Kidney tubule cell (primary cell): ENCODE measurements at regions not wholly inside any gene's neighbourhood (a gene's known extent, or its start where the extent isn't known, plus 50 kb on each side); places are given as distances from the start of the nearest gene placed in this dataset.

Experiments
- DNase-seq: peaks from one replicate; pipeline ENCODE4 v3.0.0-alpha.2; 2018; ENCODE audit warnings: low spot score

DNA sequence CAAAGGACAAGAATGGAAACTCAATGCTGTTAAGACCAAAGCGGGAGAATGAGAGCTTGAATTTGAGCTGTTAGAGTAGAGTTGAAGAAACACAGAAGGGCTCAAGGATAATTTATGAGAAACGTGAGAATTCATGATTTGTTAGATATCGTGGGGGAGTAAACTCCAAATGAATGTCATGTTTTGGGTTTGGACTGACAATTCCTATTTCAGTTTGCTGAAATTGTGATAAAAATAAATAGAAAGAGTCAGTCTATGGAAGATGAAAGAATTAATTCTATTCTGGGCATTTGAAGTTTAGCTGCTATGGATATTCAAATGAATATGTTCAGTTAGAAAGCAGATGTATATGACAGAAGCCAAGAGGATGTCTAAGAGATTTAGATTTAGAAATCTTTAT, 723.4 kb upstream of the PIK3C3 start:
- DNase-seq: no peak

DNA sequence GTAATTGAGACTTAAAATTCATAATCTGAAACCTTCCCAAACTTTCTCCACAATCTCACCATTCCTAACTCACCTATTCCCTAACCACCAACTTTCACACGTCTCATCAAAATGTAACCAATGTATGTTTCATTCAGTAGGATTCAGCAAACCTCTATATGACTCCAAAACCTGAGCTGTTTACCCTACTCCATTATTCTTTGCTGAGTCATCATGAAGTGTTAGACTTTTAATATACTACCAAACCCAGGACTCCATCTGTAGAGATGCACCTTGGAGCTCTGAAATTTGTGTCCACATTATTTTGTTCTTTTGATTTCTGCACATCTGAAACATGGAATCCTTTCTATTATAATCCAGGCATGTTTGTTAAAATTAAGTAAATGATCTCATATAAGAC, 727.0 kb upstream of the PIK3C3 start:
- no peak for DNase-seq

DNA sequence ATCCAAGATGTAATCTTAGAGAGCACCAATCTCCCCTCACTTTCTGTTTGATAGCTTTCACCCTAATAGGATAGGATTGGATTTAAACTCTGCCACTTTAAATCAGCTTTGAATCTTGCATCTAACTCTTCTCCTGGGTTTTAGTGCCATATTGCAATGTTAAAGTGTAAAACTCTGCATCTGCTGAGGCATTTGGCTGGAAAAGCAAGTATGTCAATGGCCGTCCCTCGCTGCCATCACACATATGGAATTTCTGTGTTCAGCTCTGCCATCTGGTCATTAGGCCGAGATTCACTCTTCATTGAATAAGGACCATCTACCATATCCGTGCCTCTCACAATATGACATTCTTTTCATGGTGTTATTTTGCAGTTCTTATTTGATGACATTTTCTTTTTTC, 728.1 kb upstream of the PIK3C3 start:
- no peak for DNase-seq

DNA sequence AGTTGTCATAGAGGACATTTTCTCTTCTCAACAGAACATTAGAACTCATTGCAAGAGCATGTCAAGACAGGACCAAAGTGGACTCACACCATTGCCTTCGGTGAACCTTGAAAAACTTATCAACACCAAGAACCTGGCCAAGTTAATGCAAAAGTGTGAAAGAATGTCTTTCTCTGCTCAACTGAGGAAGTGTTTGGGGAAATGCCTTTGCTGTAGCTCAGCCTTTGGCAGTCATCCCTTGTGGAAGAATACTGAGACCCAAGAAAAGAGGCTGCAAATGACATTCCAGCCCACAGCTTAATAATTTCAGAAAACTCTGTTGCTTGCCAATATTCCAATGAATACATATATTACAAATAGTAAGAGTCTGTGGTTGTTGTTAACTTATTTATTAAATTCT, 728.8 kb upstream of the PIK3C3 start:
- DNase-seq: no peak

DNA sequence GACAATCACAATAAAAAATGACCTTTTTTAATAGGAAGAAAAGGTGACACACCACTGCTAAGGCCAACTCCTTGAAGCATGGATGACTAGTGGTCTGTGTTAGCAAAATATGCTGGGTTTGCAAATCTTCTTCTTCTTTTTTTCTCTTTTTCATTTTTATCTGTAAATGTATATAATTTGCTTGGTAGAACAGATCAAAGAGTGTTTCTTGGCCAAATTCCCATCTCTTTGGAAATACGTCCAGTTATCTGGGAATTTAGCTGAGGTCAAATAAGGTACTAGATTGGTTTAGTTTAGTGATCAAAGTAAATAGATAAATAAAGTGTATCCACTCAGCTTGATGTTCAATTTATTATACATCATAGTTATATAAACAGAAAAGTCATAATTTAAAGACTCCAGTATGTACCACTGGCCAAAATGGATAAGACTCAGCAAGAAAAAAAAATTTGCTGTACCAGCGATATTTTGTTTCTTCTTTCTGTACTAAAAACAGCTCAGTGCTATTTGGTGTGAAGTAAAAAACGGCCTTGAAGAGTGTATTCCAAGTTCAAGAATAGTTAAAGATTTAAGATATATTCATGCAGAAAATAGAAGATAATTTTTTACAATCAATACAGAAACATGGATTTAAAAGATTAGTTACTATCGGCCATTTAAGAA, 738.6 kb upstream of the PIK3C3 start:
- DNase-seq: no peak

DNA sequence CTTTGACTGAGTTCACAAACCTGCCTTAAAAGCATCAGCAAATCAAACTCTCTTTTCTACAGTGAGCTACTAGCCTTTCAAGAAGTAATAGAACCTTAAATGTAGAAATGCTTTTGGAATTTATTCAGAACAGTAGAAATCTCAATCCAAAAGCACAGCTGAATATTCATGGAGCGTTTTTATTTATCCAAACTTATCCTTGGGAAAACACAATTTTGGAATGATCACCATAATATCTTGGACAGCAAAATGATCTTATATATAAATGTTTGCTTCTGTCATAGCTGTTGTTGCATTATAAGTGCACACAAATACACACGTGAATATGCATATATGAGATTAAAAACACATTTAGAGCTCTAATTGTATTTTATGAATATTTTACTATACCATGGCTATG, 747.3 kb upstream of the PIK3C3 start:
- DNase-seq: no peak

DNA sequence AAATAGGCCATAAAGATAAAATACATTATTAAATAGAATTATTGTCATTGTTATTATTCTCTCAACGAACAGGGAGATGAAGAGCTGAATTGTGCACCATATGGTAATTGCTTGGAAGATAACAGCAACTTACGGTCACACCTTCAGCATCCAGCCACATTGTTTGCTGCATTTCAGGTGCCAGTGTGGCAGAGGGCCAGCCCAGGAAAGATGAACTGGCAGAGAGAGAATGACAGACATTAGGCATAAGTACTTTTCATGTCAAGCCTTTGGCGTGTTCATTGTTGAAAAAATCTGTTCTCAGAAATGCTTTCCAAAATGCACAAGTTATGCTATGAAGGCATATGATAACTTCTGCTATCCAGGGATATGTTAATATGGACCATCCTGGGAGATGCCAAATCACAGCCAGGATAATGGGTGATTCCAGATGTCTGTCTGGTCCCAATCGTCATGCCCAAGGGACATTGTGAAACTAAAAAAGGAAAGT, 748.6 kb upstream of the PIK3C3 start:
- DNase-seq: no peak

DNA sequence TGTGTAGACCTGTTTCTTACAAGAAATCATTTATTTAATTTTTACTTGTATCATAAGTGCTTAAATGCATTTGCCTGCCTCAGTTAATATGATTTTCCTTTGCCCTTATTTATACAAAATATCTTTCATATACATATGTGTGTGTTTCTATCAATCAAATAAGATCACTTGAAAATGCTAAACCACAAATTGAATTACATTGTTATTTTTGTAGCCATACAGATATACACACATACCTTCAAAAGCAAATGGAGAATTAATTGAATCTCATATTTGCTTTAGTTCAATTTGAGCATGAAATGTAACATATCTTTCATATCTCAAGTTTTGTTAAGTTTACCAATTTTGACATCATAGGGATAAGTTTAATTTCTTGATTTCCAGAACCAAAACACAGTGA, 755.8 kb upstream of the PIK3C3 start:
- DNase-seq: no peak

DNA sequence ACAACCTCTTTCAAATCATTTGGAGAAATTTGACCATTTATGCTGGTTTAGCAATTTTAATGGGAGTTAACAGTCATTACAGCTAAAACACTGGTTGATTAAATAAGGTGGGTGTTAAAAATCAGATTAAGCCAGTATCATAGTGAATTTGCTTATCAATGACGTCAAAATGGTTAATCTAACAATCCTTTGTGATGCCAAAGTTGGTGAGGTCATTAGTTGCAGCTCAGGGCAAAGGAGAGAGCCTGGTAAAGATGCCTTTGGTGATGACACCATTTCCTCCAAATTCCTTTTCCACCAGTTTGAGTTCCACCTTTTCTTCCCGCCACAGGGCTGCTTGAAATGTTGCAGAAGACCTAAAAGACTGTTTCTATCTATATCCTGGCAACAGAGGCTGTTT, 757.1 kb upstream of the PIK3C3 start:
- no peak for DNase-seq

DNA sequence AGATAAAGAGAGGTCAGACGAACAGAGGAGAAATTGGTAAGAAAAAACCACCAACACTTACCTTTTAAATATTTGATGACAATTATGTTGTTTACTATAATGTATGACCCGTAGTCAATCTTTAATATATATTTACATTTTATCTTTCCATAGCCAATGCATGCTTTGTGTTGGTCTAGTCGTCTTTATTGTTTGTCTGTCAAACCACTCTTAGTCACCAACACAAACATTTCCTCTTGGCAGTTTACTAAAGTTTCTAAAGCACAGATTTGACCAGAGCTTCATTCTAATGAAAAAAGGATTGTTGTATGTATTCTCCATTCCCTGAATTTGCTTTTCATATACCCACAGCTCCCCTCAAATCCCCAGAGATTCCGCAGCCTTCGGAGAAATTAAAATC, 784.7 kb upstream of the PIK3C3 start:
- DNase-seq: no peak

DNA sequence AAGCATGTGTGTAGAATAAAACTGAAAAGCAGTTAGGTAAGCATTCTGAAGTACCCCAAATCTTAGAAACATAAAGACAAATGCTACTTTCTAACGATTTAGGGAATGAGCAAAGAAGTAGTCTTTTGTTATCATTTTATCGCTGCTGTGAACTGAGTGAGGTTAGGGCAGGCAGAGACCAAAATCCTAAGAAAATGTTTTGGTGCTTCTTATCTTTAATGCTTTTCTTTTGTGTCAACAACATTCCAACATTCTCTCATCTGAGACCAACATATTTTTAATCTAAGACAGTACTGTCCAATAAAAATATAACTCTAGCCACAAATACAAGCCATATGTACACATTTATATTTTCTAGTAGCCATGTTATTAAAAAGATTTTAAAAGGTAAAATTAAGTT, 789.4 kb upstream of the PIK3C3 start:
- no peak for DNase-seq

DNA sequence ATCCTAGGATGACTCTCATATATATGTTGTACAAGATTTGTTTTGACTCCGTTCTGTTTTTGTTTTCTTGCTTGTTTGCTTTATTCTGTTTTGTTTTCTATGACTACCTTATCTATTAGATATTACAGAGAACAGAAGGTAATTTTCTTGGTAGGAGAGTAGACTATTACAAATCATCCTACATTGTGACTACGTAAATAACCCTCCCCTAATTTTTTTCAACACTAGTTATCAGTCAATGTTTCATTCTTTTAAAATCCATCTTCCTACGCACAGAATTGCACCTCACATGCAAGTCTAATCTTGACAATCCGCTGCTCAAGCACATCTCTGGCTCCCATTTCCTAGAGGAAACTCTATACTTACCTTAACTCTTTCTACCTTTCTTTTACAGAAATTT, 792.3 kb upstream of the PIK3C3 start:
- no peak for DNase-seq

DNA sequence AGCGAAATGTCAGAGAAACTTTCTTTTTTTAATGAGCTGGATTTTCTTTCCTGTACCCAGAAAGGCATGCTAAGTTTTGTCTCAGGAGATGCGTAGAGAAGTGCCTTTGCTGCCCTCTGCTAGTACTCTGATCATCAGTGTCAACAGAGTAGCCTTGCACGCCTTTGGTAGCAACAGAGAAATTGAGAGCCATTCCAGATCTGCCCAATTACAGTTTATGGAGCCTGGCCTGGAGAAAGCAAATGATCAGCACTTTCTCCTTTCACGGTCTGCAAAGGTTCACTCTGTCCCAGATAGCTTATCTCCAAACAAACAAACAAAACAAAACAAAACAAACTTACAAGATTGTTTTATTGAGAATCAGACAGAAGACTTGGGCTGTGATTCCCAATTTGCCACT, 792.8 kb upstream of the PIK3C3 start:
- no peak for DNase-seq

DNA sequence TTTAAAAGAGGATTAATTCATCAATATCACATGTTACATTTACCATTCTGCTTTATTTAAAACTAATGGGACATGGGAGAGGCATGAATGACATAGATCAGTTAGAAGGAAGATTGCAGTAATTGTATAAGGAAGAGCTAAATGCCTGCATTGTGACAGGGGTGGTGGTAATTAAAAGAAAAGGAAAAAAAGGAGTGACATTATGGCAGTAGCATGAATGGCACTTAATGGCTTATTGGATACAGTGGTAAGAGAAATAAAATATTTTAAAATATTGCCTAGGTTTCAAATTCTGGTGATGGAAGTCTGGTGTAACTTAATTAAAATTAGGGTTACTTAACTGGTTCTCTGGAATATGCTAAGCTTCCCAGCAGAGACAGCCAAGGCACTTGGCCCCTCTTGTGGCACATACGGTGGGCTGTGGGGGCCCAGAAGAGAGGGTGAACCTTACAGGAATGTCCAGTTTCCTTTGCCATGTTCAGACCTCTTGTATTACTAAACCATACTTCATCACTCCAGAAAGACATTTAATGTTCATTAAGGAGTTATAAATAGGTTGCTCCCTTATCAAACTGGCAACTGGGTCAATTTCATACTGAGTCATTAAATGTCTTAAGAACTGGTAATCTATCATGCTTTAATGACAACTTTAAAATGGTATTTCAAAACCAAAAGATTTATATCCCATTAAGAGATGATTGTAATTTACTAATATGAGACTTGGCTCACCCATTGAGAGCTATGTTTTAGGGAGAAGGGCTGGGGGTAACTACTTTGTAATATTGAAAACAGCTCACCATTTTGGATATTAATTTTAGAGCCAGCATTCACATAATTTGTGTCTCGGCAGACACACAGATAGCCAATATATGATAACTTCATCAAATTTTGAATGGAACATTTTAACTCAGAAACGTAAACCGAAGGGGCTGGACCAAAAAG, 798.9 kb upstream of the PIK3C3 start:
- DNase-seq: no peak

DNA sequence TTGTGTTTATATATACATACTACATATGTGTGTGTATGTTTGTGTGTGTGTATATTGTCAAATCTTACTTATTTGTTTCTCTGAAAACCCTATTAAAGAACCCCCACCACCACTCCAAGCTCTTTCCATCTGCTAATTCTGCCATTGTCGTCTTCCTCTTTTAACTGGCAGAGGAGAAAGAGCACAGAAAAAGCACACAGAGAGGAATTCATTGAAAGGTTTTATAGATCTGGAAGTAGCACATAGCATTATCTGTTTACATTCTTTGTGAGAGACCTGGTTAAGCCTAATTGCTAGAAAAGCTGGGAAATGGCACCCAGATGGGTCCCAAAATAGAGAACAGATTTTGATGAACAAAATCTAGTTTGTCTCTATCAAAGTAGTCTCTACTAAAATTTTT, 800.0 kb upstream of the PIK3C3 start:
- DNase-seq: no peak

DNA sequence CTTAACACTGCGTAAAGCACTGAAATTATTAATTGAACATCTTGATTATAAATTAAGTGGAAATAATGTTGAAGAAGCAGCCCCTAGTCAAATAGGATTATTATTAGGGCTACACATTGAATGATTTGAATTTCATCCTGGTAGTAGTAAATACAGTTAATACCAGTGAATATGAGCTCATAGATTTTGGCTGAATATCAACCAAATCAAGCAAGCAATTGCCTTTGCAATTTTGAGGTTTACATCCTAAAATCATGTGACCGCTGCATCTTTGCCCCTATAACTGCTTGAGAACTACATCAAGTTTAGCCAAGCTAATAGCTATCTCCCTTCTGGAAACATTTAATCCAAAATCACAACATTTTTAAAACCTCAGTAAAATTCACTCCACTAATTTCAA, 801.2 kb upstream of the PIK3C3 start:
- no peak for DNase-seq

DNA sequence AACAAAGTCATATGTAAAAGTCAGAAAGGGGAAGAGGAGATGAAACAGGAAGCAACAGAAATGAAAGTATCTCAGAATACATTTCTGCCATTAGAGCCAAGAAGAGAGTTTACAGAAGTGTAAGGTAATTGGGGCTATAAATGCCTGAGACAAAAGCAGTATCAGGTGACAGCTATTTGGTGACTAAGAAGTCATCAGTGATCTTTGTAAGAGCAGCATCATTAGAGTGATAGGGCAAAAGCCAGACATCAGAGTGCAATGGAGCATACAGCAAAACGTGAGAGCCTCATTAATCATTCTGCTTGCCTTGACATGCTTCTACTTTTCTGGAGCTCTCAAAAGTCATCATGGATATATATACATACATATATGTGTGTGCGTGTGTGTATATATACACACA, 804.7 kb upstream of the PIK3C3 start:
- DNase-seq: peak; percentile 7

DNA sequence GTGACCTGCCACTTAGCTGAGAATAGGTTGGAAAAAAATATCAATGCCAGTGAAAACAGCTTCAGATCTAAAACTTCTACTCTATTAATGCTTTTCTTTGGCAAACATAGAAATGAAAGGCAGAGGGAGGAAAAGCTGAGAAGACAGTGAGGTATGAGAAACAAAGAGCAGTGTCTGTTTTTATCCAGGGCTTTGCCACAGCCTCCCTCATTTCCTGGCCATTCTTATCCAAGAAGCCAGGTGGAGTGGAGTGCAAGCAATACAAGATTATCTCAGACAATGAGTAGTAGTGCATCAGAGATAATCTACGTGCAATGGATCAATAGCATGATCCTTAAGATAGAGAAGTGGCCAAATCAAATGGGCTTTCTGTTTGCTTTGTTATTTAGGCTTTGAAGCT, 808.7 kb upstream of the PIK3C3 start:
- DNase-seq: no peak

DNA sequence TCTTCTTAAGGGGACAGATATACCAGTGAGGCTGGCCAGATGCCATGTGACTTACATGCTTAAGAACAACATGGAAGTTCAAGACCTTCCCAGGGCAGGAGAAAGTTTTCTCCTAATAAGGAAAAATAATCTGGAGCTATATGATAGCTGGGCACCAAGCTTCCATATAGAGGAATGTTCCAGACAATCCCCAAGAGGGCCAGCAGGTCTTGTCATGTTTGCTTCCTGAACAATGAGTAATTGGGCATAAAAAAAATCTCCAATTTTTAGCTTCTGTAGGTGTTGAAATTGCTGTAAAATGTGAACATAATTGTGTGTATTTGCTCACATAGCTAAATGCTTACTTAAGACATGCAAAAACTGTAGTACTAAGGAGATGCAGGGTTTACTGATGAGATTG, 809.5 kb upstream of the PIK3C3 start:
- no peak for DNase-seq

DNA sequence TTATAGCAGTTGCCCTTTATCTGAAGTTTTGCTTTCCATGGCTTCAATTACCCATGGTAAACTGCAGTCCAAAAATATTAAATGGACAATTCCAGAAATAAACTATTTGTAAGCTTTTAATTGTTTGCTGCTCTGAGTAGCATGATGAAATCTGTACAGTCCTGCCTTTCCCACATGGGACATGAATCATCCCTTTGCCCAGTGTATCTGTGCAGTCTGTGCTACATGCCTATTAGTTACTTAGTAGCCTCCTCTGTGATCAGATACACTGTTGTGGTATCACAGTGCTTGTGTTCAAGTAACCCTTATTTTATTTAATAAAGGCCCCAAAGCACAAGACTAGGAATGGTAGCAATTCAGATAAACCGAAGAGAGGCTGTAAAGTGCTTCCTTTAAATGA, 810.6 kb upstream of the PIK3C3 start:
- peak; percentile 38 for DNase-seq

DNA sequence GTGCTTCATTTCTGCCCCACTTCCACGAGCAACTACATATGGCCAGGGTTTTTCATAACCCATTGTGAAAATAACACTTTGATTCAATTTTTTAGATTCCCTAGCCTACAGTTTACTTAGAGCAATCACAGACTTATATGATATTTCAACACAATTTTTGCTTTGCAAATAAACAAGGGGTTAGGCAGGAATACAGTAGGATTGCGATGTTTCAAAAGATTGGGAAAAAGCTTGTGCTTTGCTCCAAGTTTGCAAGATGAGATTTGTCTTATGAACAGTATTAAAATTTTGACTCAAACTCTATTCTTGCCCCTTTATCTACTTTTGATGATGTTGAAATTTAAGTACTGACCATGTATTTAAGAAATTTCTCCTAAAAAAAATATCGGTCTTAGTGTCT, 814.5 kb upstream of the PIK3C3 start:
- no peak for DNase-seq

DNA sequence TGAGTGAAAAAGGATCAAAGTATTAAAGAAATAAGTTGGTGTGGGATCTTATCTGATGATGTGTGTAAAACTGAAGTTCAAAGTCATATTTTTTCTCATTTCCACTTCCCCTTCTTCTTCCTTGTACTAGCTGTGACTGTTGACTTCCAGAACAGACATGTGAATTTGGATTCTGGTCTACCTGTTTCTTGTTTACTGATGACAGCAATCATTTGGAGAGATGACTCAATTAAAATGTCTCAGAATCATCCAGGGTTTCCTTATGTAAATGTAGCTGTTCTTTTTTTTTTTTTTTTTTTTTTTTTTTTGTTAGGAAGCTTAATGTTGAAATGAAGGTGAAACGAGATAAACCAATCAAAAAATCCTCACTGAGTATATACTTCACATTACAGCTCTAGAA, 819.9 kb upstream of the PIK3C3 start:
- no peak for DNase-seq

DNA sequence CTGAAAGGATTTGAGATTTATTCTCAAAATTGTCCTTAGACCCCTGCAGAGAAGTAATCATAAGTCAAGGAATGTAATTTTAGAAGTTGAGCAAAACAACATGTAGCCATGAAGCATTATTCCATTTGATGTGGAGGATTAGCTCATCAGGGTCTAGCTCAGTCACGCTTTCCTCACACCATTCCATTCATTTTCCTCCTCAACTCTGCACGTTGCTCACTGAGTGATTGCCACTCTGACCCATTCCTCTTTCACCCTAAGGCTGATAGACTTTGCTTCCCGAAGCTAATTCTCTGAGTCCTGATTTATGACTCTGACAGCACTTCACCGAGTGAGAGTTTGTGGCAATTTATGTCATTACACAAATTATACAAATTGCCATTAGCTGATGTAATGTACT, 820.6 kb upstream of the PIK3C3 start:
- DNase-seq: peak; percentile 4

DNA sequence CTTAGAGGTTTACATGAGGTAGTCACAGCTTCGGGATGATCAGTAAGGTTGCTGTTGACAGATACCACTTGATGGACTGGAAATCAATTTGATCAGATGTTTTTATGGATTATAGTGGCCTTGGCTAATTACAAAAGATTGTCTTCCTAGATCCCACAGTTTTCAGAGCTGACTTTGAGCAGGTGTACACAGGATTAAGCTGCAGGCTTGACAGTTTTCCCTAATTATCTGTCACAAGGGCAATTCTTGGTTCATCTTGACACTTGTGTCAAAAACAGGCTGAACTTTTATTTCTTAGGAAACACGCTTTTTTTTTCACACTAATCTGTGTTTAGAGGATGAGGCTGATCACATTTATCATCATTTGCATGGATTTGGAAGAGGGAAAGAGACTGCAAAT, 824.0 kb upstream of the PIK3C3 start:
- DNase-seq: no peak
